ENCODE measurements at regions not wholly inside any gene's neighbourhood (a gene's known extent, or its start where the extent isn't known, plus 50 kb on each side); places are given as distances from the start of the nearest gene placed in this dataset.

DNA sequence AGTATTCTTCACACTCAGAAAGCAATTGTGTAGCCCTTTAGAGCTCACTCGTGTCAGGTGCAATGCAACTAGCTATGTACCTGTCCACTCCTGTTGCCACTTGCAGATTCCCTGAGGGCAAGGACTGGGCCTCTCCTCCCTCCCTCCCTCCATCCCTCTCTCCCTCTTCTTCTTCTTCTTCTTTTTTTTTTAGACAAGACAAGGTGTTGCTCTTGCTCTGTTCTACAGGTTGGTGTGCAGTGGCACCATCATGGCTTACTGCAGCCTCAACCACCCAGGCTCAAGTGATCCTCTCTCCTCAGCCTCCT lies 119.7 kb downstream of the ACKR3 start:
- no peak overlapping the region for H3K27ac ChIP-seq
- no peak for DNase-seq
- H3K9me3 ChIP-seq = no peaks in the 10 kb centered on the region
- no peak for ATAC-seq
- no peaks in the 10 kb centered on the region for H3K36me3 ChIP-seq (replicated peaks in 1 of 2; ENCODE audit: insufficient read depth in 1 of 2, low read depth in 2 of 2)
- H3K27me3 ChIP-seq = no peaks in the 10 kb centered on the region
- no peaks in the 10 kb centered on the region for H3K4me1 ChIP-seq
- WGBS, 2 donors = 75 to 88% methylated on average over 1 of the region's 1 CpG
- intact Hi-C loops (cut with DNase I) = no loop called here
- H3K4me3 ChIP-seq = no peak overlapping the region
- no peak for TF ChIP-seq CTCF (IDR thresholded peaks at IDR 0.05)
- TF ChIP-seq POLR2A (IDR thresholded peaks at IDR 0.05) = no peak

DNA sequence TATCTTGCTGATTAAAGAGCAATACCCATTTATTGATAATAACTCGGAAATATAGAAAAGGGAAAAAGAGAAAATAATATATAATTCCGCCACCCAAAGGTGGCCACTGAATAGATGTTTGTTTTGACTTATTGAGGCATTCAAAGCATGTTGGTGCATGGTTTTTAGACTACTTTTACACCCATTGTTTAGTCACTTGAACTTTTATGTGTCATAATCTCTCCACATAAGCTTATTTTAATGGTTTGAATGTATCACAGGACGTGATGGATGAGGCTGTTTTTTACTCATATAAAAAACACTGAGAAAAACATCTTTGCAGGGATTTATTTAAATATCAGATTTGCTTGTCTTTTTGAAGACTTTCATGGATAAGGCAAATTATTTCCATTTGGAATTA lies 120.4 kb downstream of the ACKR3 start:
- Histone ChIP-seq H3K36me3 (replicated peaks in 1 of 2; ENCODE audit: insufficient read depth in 1 of 2, low read depth in 2 of 2) (no peaks in the 10 kb centered on the region), H3K9me3 (no peaks in the 10 kb centered on the region), H3K27ac (no peak overlapping the region), H3K27me3 (no peaks in the 10 kb centered on the region), H3K4me1 (no peaks in the 10 kb centered on the region), H3K4me3 (no peak overlapping the region)
- intact Hi-C loops (cut with DNase I) = no loop called here
- DNase-seq (no peak), ATAC-seq (no peak)
- WGBS, 2 donors = 87 to 88% methylated on average over 3 of the region's 3 CpGs
- TF ChIP-seq POLR2A (IDR thresholded peaks at IDR 0.05) (no peak), CTCF (IDR thresholded peaks at IDR 0.05) (no peak)

- intact Hi-C loops (cut with DNase I) = no loop called here
- Histone ChIP-seq H3K27ac (no peak overlapping the region), H3K4me1 (no peaks in the 10 kb centered on the region), H3K36me3 (replicated peaks in 1 of 2; ENCODE audit: insufficient read depth in 1 of 2, low read depth in 2 of 2) (no peaks in the 10 kb centered on the region), H3K4me3 (no peak overlapping the region), H3K27me3 (no peaks in the 10 kb centered on the region), H3K9me3 (no peaks in the 10 kb centered on the region)
- TF ChIP-seq POLR2A (IDR thresholded peaks at IDR 0.05) = no peak
- no peak for TF ChIP-seq CTCF (IDR thresholded peaks at IDR 0.05)
- ATAC-seq (no peak), DNase-seq (no peak)
- 94 to 96% methylated on average over 3 of the region's 3 CpGs for WGBS, 2 donors
These were observed 121.1 kb downstream of the ACKR3 start for GRCh38 chr2:236690726-236691125.

DNA sequence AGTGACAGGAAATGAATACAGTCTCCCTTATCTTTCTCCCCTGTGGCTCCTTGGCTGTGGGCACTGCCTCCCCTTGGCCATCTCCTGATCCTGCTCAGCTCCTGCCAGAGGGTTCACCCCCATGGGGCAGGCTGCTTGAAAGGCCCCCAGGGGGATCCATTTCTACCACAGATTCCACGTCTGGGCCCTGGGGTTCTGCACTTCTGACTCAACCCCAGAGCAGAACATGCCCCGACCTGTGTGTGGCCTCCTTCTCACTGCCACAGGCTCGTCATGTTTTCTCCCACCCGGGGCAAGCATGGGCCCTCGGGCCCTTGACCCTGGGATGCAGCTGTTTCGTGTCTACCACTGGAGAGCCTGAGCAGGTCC lies 122.2 kb downstream of the ACKR3 start:
- ATAC-seq (no peak), DNase-seq (no peak)
- Histone ChIP-seq H3K4me1 (no peaks in the 10 kb centered on the region), H3K9me3 (no peaks in the 10 kb centered on the region), H3K4me3 (no peak overlapping the region), H3K27me3 (no peaks in the 10 kb centered on the region), H3K27ac (no peak overlapping the region), H3K36me3 (replicated peaks in 1 of 2; ENCODE audit: insufficient read depth in 1 of 2, low read depth in 2 of 2) (no peaks in the 10 kb centered on the region)
- no peak for TF ChIP-seq CTCF (IDR thresholded peaks at IDR 0.05)
- no peak for TF ChIP-seq POLR2A (IDR thresholded peaks at IDR 0.05)
- 74 to 89% methylated on average over 6 of the region's 6 CpGs for WGBS, 2 donors
- intact Hi-C loops (cut with DNase I) = no loop called here

DNA sequence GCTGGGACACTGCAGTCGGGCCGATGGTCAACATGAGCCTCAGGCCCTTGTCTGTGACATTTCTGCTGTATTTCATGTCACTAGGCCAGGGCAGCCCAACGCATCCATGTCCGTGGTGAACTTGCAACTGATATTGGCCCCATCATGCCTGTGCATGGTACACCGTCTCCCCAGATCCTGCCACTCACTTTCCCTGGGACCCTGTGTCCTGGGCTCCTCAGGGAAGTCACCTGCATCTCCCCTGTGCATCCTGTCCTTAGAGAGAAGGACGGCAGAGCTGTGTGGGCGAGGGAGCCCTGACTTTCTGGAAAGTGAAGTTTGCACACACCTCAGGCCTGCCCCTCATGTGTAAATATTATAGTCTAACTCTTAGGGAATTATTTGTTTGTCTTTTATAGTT lies 123.3 kb downstream of the ACKR3 start:
- no peaks in the 10 kb centered on the region for H3K36me3 ChIP-seq (replicated peaks in 1 of 2; ENCODE audit: insufficient read depth in 1 of 2, low read depth in 2 of 2)
- H3K27me3 ChIP-seq = no peaks in the 10 kb centered on the region
- intact Hi-C loops (cut with DNase I) = no loop called here
- TF ChIP-seq CTCF (IDR thresholded peaks at IDR 0.05) (no peak), POLR2A (IDR thresholded peaks at IDR 0.05) (no peak)
- no peaks in the 10 kb centered on the region for H3K4me1 ChIP-seq
- no peaks in the 10 kb centered on the region for H3K9me3 ChIP-seq
- no peak overlapping the region for H3K27ac ChIP-seq
- no peak for DNase-seq
- no peak for ATAC-seq
- H3K4me3 ChIP-seq = no peak overlapping the region
- WGBS, 2 donors = 90 to 94% methylated on average over 6 to 7 of the region's 7 CpGs

Measured in body of pancreas (tissue), 4 donors.